Epithelial cell of esophagus (primary cell): ENCODE measurements at regions not wholly inside any gene's neighbourhood (a gene's known extent, or its start where the extent isn't known, plus 50 kb on each side); places are given as distances from the start of the nearest gene placed in this dataset.

Source experiments
- DNase-seq: peaks from one replicate; pipeline ENCODE4 v3.0.0; 2010; ENCODE audit warnings: low read depth
- H3K4me3 ChIP-seq: 2 replicates; pipeline ENCODE4 v1.5.1; 2011; ENCODE audit warnings: mild to moderate bottlenecking, low read length, control low read depth
- CTCF ChIP-seq: IDR thresholded peaks from 2 replicates; pipeline ENCODE4 v1.5.1; 2011; ENCODE audit warnings: low read depth, mild to moderate bottlenecking, low read length, control low read depth, inconsistent platforms; ENCODE audit not compliant: insufficient read depth; ENCODE audit errors: missing control alignments

- TF ChIP-seq CTCF, result no peak
- DNase-seq, result no peak
- H3K4me3 ChIP-seq, result no peak overlapping the region
Measured at GRCh38 chr1:232872738-232873137, 67.5 kb downstream of the MAP10 start.

- TF ChIP-seq CTCF, result no peak
- no peak overlapping the region for H3K4me3 ChIP-seq
- peak; percentile 81 for DNase-seq
Measured at GRCh38 chr1:232873412-232873811, 68.2 kb downstream of the MAP10 start.

- TF ChIP-seq CTCF, result no peak
- peak; percentile 45 for DNase-seq
- no peak overlapping the region for H3K4me3 ChIP-seq
Measured at GRCh38 chr1:232873931-232874330, 68.7 kb downstream of the MAP10 start.

- DNase-seq, result no peak
- no peak overlapping the region for H3K4me3 ChIP-seq
- TF ChIP-seq CTCF, result no peak
Measured at GRCh38 chr1:232875536-232875935, 70.3 kb downstream of the MAP10 start.

GRCh38 chr1:232876506-232877364 is 71.5 kb downstream of the MAP10 start:
- no peak for DNase-seq
- H3K4me3 ChIP-seq, result no peak overlapping the region
- no peak for TF ChIP-seq CTCF

- no peak for DNase-seq
- no peak for TF ChIP-seq CTCF
- no peak overlapping the region for H3K4me3 ChIP-seq
Measured at GRCh38 chr1:232877365-232878028, 72.3 kb downstream of the MAP10 start.

- DNase-seq, result no peak
- TF ChIP-seq CTCF, result no peak
- no peak overlapping the region for H3K4me3 ChIP-seq
Measured at GRCh38 chr1:232878086-232878485, 72.3 kb upstream of the NTPCR start.
